Neural cell (in vitro differentiated cells): ENCODE measurements at regions not wholly inside any gene's neighbourhood (a gene's known extent, or its start where the extent isn't known, plus 50 kb on each side); places are given as distances from the start of the nearest gene placed in this dataset.

Experiments
- CTCF ChIP-seq: fragments of 450-650 bp; IDR thresholded peaks from 2 replicates; pipeline ENCODE4 v1.5.1; 2014; ENCODE audit warnings: antibody characterized with exemption, mild to moderate bottlenecking, moderate library complexity; ENCODE audit not compliant: poor library complexity, severe bottlenecking
- EP300 ChIP-seq: fragments of 450-650 bp; conservative IDR thresholded peaks from 2 replicates; pipeline ENCODE4 v1.6.1; 2014; ENCODE audit warnings: antibody characterized with exemption, mild to moderate bottlenecking, moderate library complexity; ENCODE audit not compliant: poor library complexity, severe bottlenecking
- EZH2 ChIP-seq: fragments of 200-600, 300-800 bp; shearing (Covaris generic), sonication (generic); IDR thresholded peaks from 2 replicates; pipeline ENCODE4 v1.6.1; 2014; ENCODE audit warnings: antibody characterized with exemption, low read length, borderline replicate concordance, mild to moderate bottlenecking; ENCODE audit not compliant: insufficient read depth, poor library complexity, severe bottlenecking
- POLR2AphosphoS5 ChIP-seq: IDR thresholded peaks from 2 replicates; pipeline ENCODE4 v1.6.1; 2012
- RAD21 ChIP-seq: fragments of 450-650 bp; conservative IDR thresholded peaks from 2 replicates; pipeline ENCODE4 v1.6.1; 2014; ENCODE audit warnings: antibody characterized with exemption, mild to moderate bottlenecking, moderate library complexity
- REST ChIP-seq: IDR thresholded peaks from 2 replicates; pipeline ENCODE4 v1.6.1; 2012; ENCODE audit warnings: borderline replicate concordance
- SMC3 ChIP-seq: fragments of 450-650 bp; conservative IDR thresholded peaks from 2 replicates; pipeline ENCODE4 v1.6.1; 2014; ENCODE audit warnings: antibody characterized with exemption, mild to moderate bottlenecking, moderate library complexity; ENCODE audit not compliant: poor library complexity
- TAF1 ChIP-seq: IDR thresholded peaks from 2 replicates; pipeline ENCODE4 v1.6.1; 2012; ENCODE audit warnings: low read depth

- TF ChIP-seq POLR2AphosphoS5, result no peak
- TF ChIP-seq EZH2, result no peak
- no peak for TF ChIP-seq CTCF
- TF ChIP-seq EP300, result no peak
- TF ChIP-seq SMC3, result no peak
- no peak for TF ChIP-seq REST
- TF ChIP-seq RAD21, result no peak
- TF ChIP-seq TAF1, result no peak
These were observed 350.8 kb upstream of the PFKP start for GRCh38 chr10:2716596-2716995.
